ENCODE measurements at regions not wholly inside any gene's neighbourhood (a gene's known extent, or its start where the extent isn't known, plus 50 kb on each side); places are given as distances from the start of the nearest gene placed in this dataset.
A peak's percentile ranks its signal among the peaks of the same experiment; 100 is the strongest.

DNA sequence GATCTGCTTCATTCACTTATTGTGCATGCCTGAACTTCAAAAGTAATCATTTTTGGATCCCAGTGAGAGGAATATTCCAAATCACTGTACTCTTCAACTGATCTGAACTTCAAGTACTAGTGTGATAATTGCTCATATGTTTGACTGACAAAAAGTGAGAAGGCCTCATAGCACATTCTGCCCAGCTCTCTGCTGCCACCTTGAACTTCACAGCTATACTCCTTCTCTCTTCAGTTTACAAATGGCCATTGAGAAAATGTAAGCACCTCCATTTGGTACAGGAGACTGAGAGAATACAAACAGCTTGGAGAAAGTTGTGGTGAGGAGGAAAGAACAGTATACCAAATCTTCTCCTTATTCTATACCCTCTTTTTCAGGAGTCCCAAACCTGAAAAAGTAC is 946.0 kb upstream of the CHAC2 start:
- no TSS peak for BruUV-seq (replicated peaks)
- Histone ChIP-seq H3K4me1 (ENCODE audit: insufficient read depth, low read length, poor library complexity, severe bottlenecking) (no peaks in the 10 kb centered on the region), H3K36me3 (ENCODE audit: insufficient read depth, low read length, poor library complexity, severe bottlenecking) (no peaks in the 10 kb centered on the region), H3K4me3 (ENCODE audit: low read depth, low read length, poor library complexity, severe bottlenecking) (no peak overlapping the region), H3K27ac (ENCODE audit: low read depth, low read length, poor library complexity, severe bottlenecking) (no peak overlapping the region), H3K27me3 (replicated peaks; ENCODE audit: insufficient read depth, low read depth, low read length, poor library complexity) (no peaks in the 10 kb centered on the region), H3K9me3 (ENCODE audit: low read depth, low read length, poor library complexity, severe bottlenecking) (no peaks in the 10 kb centered on the region)
- intact Hi-C loops (cut with micrococcal nuclease; ENCODE audit: unreplicated experiment), result no loop called here
- CTCF ChIA-PET, result no interaction called here
- POLR2A ChIA-PET (ENCODE audit: low non-redundant PET), result no interaction called here
- no peak for DNase-seq (ENCODE audit: low spot score)
- TF ChIP-seq, protein P1, sequence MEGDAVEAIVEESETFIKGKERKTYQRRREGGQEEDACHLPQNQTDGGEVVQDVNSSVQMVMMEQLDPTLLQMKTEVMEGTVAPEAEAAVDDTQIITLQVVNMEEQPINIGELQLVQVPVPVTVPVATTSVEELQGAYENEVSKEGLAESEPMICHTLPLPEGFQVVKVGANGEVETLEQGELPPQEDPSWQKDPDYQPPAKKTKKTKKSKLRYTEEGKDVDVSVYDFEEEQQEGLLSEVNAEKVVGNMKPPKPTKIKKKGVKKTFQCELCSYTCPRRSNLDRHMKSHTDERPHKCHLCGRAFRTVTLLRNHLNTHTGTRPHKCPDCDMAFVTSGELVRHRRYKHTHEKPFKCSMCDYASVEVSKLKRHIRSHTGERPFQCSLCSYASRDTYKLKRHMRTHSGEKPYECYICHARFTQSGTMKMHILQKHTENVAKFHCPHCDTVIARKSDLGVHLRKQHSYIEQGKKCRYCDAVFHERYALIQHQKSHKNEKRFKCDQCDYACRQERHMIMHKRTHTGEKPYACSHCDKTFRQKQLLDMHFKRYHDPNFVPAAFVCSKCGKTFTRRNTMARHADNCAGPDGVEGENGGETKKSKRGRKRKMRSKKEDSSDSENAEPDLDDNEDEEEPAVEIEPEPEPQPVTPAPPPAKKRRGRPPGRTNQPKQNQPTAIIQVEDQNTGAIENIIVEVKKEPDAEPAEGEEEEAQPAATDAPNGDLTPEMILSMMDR (conservative IDR thresholded peaks at IDR 0.05; ENCODE audit: low read depth, low read length), result 0 out of 2 replicates have a peak, but pooled peaks have one; percentile 10
- TF ChIP-seq EZH2 (IDR thresholded peaks at IDR 0.05; ENCODE audit: borderline replicate concordance, low read depth, low read length, poor library complexity, severe bottlenecking), result no peak

DNA sequence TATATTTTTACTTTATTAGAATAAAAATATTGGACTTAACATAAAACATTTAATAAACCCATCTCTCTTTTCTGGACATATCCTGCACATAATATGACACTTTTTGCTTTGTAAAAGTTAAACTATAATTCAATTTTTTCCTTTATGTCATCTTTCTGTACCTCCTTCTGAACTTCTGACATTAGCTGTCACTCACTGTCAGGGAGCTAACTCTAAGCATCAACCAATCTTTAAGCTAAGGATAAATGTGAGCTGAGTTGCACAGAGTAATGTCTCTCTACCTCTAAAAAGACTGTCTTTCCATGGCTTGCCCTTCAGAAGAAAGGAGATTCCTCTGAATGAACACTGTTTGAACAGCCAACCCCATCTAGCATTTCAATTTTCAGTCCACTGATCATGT is 948.6 kb upstream of the CHAC2 start:
- no peak for TF ChIP-seq EZH2 (IDR thresholded peaks at IDR 0.05; ENCODE audit: borderline replicate concordance, low read depth, low read length, poor library complexity, severe bottlenecking)
- TF ChIP-seq, protein P1 (conservative IDR thresholded peaks at IDR 0.05; ENCODE audit: low read depth, low read length), result no peak
- Histone ChIP-seq H3K36me3 (ENCODE audit: insufficient read depth, low read length, poor library complexity, severe bottlenecking) (no peaks in the 10 kb centered on the region), H3K4me1 (ENCODE audit: insufficient read depth, low read length, poor library complexity, severe bottlenecking) (no peaks in the 10 kb centered on the region), H3K27ac (ENCODE audit: low read depth, low read length, poor library complexity, severe bottlenecking) (no peak overlapping the region), H3K4me3 (ENCODE audit: low read depth, low read length, poor library complexity, severe bottlenecking) (no peak overlapping the region), H3K27me3 (replicated peaks; ENCODE audit: insufficient read depth, low read depth, low read length, poor library complexity) (no peaks in the 10 kb centered on the region), H3K9me3 (ENCODE audit: low read depth, low read length, poor library complexity, severe bottlenecking) (no peaks in the 10 kb centered on the region)
- CTCF ChIA-PET, result no interaction called here
- POLR2A ChIA-PET (ENCODE audit: low non-redundant PET), result no interaction called here
- no TSS peak for BruUV-seq (replicated peaks)
- intact Hi-C loops (cut with micrococcal nuclease; ENCODE audit: unreplicated experiment), result no loop called here
- no peak for DNase-seq (ENCODE audit: low spot score)

- Histone ChIP-seq H3K4me3 (ENCODE audit: low read depth, low read length, poor library complexity, severe bottlenecking) (no peak overlapping the region), H3K27ac (ENCODE audit: low read depth, low read length, poor library complexity, severe bottlenecking) (no peak overlapping the region), H3K27me3 (replicated peaks; ENCODE audit: insufficient read depth, low read depth, low read length, poor library complexity) (no peaks in the 10 kb centered on the region), H3K4me1 (ENCODE audit: insufficient read depth, low read length, poor library complexity, severe bottlenecking) (no peaks in the 10 kb centered on the region), H3K36me3 (ENCODE audit: insufficient read depth, low read length, poor library complexity, severe bottlenecking) (no peaks in the 10 kb centered on the region), H3K9me3 (ENCODE audit: low read depth, low read length, poor library complexity, severe bottlenecking) (no peaks in the 10 kb centered on the region)
- no TSS peak for BruUV-seq (replicated peaks)
- intact Hi-C loops (cut with micrococcal nuclease; ENCODE audit: unreplicated experiment), result no loop called here
- ChIA-PET POLR2A (ENCODE audit: low non-redundant PET) (no interaction called here), CTCF (no interaction called here)
- DNase-seq (ENCODE audit: low spot score), result peak; percentile 1
- TF ChIP-seq EZH2 (IDR thresholded peaks at IDR 0.05; ENCODE audit: borderline replicate concordance, low read depth, low read length, poor library complexity, severe bottlenecking), result no peak
- TF ChIP-seq, protein P1 (conservative IDR thresholded peaks at IDR 0.05; ENCODE audit: low read depth, low read length), result 0 out of 2 replicates have a peak, but pooled peaks have one; percentile 22
Measured at GRCh38 chr2:52810460-52810859, 957.1 kb upstream of the CHAC2 start.
